GM12878 (cell line): ENCODE measurements at regions not wholly inside any gene's neighbourhood (a gene's known extent, or its start where the extent isn't known, plus 50 kb on each side); places are given as distances from the start of the nearest gene placed in this dataset.

ENCODE experiments used
- ATAC-seq: fragments of 200-7000 bp; cut with Tn5 transposase; 3 replicates; pipeline ENCODE4 v1.9.1; 2020; ENCODE audit warnings: mild to moderate bottlenecking, moderate library complexity
- BruUV-seq: library from RNA; stranded (reverse); fragments of 400-500 nt; replicated peaks from 2 replicates; lab custom pipeline; 2021; lab: Mats Ljungman, UMichigan
- CTCF ChIA-PET: fragments of 300-600 bp; sonication (Branson Sonifier 250); formaldehyde crosslinking; extraction: SDS; loops from one replicate; lab custom pipeline; 2021; ENCODE audit warnings: inconsistent platforms; lab: Yijun Ruan, JAX
- POLR2A ChIA-PET: fragments of 350-600 bp; formaldehyde crosslinking; extraction: SDS; loops from one replicate; lab custom pipeline; 2021; ENCODE audit warnings: inconsistent platforms; lab: Charles Lee
- RAD21 ChIA-PET: fragments of 300-600 bp; sonication (Branson Sonifier 250); formaldehyde crosslinking; loops from one replicate; lab custom pipeline; 2023; ENCODE audit warnings: antibody characterized with exemption; ENCODE audit not compliant: unreplicated experiment; lab: Charles Lee
- SMC1A ChIA-PET: fragments of 300-600 bp; sonication (Branson Sonifier 250); formaldehyde crosslinking; loops from one replicate; lab custom pipeline; 2023; ENCODE audit not compliant: unreplicated experiment, uncharacterized antibody; lab: Charles Lee
- DNase-seq: peaks from one replicate; pipeline ENCODE4 v3.0.0-alpha.2; 2011; ENCODE audit warnings: low read depth, low spot score
- FAIRE-seq: peaks from 3 replicates; lab custom pipeline; 2011; peaks lifted over from hg19 to GRCh38; lab: Jason Lieb, UNC
- H2AFZ ChIP-seq: 2 replicates; pipeline ENCODE4 v1.6.0; 2011; ENCODE audit warnings: low read depth, low read length, control low read depth; ENCODE audit not compliant: control insufficient read depth
- H3K27ac ChIP-seq: 2 replicates; pipeline ENCODE4 v1.5.1; 2011; ENCODE audit warnings: control low read depth; ENCODE audit not compliant: control insufficient read depth, insufficient read depth
- H3K27me3 ChIP-seq, 2 experiments: replicated peaks in 1 of 2; 2 replicates each; pipeline versions ENCODE4 v1.6.0 to v1.6.1; 2011; ENCODE audit warnings: low read length in 1 of 2; ENCODE audit not compliant: control insufficient read depth in 2 of 2, insufficient read depth in 2 of 2
- H3K36me3 ChIP-seq, 2 experiments: 2 replicates each; pipeline ENCODE4 v1.5.1; 2011; ENCODE audit warnings: low read length in 1 of 2; ENCODE audit not compliant: control insufficient read depth in 2 of 2, insufficient read depth in 2 of 2
- H3K4me1 ChIP-seq: 2 replicates; pipeline ENCODE4 v1.6.1; 2011; ENCODE audit warnings: mild to moderate bottlenecking, low read length, moderate library complexity, mixed read lengths; ENCODE audit not compliant: control insufficient read depth, insufficient read depth
- H3K4me2 ChIP-seq: 2 replicates; pipeline ENCODE4 v1.6.0; 2011; ENCODE audit warnings: control low read depth; ENCODE audit not compliant: control insufficient read depth, insufficient read depth
- H3K4me3 ChIP-seq: fragments of 200-600 bp; sonication (generic); 2 replicates; pipeline ENCODE4 v1.5.1; 2016
- H3K79me2 ChIP-seq: 2 replicates; pipeline ENCODE4 v1.6.0; 2011; ENCODE audit warnings: low read length; ENCODE audit not compliant: control insufficient read depth, insufficient read depth
- H3K9ac ChIP-seq: 2 replicates; pipeline ENCODE4 v1.8.0; 2011; ENCODE audit warnings: low read length, control low read depth, mixed read lengths; ENCODE audit not compliant: control insufficient read depth, insufficient read depth
- H3K9me3 ChIP-seq: replicated peaks from 3 replicates; pipeline ENCODE4 v1.5.1; 2011; ENCODE audit warnings: mild to moderate bottlenecking, low read length; ENCODE audit not compliant: control insufficient read depth, insufficient read depth
- H4K20me1 ChIP-seq: 2 replicates; pipeline ENCODE4 v1.6.0; 2011; ENCODE audit not compliant: control insufficient read depth, insufficient read depth
- CBX5 ChIP-seq: sonication (generic); IDR thresholded peaks from 2 replicates; pipeline ENCODE4 v1.6.1; 2016; ENCODE audit warnings: low read depth, moderate library complexity, mild to moderate bottlenecking, inconsistent platforms
- CHD2 ChIP-seq: IDR thresholded peaks from 2 replicates; pipeline ENCODE4 v1.6.1; 2011; ENCODE audit warnings: low read depth, low read length, improper control_type of control experiment, borderline replicate concordance
- E2F8 ChIP-seq: fragments of 450-650 bp; IDR thresholded peaks from 2 replicates; pipeline ENCODE4 v1.6.1; 2018; ENCODE audit warnings: mild to moderate bottlenecking, low read depth, moderate library complexity; ENCODE audit not compliant: partially characterized antibody
- MTA2 ChIP-seq: fragments of 450-650 bp; IDR thresholded peaks from 2 replicates; pipeline ENCODE4 v1.6.1; 2016; ENCODE audit warnings: low read depth, mild to moderate bottlenecking, moderate library complexity
- MYB ChIP-seq: fragments of 150-350 bp; IDR thresholded peaks from 2 replicates; pipeline ENCODE4 v1.6.1; 2014; ENCODE audit warnings: mild to moderate bottlenecking, low read depth, low read length, borderline replicate concordance
- NKRF ChIP-seq: fragments of 450-650 bp; conservative IDR thresholded peaks from 2 replicates; pipeline ENCODE4 v1.6.1; 2017; ENCODE audit warnings: mild to moderate bottlenecking, moderate library complexity
- POU2F2 ChIP-seq: IDR thresholded peaks from 3 replicates; pipeline ENCODE4 v1.6.1; 2011; ENCODE audit warnings: low read depth, mild to moderate bottlenecking, low read length, borderline replicate concordance
- RAD21 ChIP-seq: IDR thresholded peaks from 2 replicates; pipeline ENCODE4 v1.6.1; 2011; ENCODE audit warnings: mild to moderate bottlenecking, low read depth, low read length, moderate library complexity; ENCODE audit not compliant: insufficient read depth
- RUNX3 ChIP-seq: IDR thresholded peaks from 2 replicates; pipeline ENCODE4 v1.6.1; 2012; ENCODE audit warnings: low read length, inconsistent platforms
- SMC3 ChIP-seq: IDR thresholded peaks from 2 replicates; pipeline ENCODE4 v1.6.1; 2011; ENCODE audit warnings: low read length, improper control_type of control experiment, borderline replicate concordance
- SUPT20H ChIP-seq: IDR thresholded peaks from 2 replicates; pipeline ENCODE4 v1.6.1; 2011; ENCODE audit warnings: low read depth, mild to moderate bottlenecking, low read length, moderate library complexity, borderline replicate concordance; ENCODE audit not compliant: control insufficient read depth
- TCF7 ChIP-seq: IDR thresholded peaks from 2 replicates; pipeline ENCODE4 v1.6.1; 2014; ENCODE audit warnings: antibody characterized with exemption, borderline replicate concordance
- YY1 ChIP-seq: IDR thresholded peaks from 2 replicates; pipeline ENCODE4 v1.6.1; 2011; ENCODE audit warnings: low read depth, mild to moderate bottlenecking, low read length
- WGBS: methylation state at CpG from one replicate; pipeline ENCODE4 v1.1.6; 2016; ENCODE audit warnings: low lambda C conversion rate; ENCODE audit not compliant: insufficient replicate concordance, insufficient coverage; ENCODE audit errors: missing lambda C conversion rate; 5-methylcytosine and 5-hydroxymethylcytosine counted together
- in situ Hi-C: fragments of 300-500 bp; cut with MboI; formaldehyde crosslinking; loops from 9 replicates; pipeline ENCODE4 v1.14.3; 2018; ENCODE audit warnings: mixed read lengths
- intact Hi-C: fragments of 100-400 bp; cut with micrococcal nuclease; formaldehyde crosslinking; loops from one replicate; pipeline ENCODE4 v1.14.2; 2022; ENCODE audit not compliant: unreplicated experiment
- TF ChIP-seq, protein P1 (sequence below), 3 experiments: IDR thresholded peaks in 2 of 3; conservative IDR thresholded peaks in 1 of 3; 2 replicates each; pipeline ENCODE4 v1.5.1; 2011; ENCODE audit warnings: low read depth in 3 of 3, low read length in 3 of 3, mild to moderate bottlenecking in 3 of 3, control low read depth in 2 of 3, moderate library complexity in 2 of 3, inconsistent platforms in 1 of 3, mixed read lengths in 1 of 3; ENCODE audit not compliant: control insufficient read depth in 2 of 3, insufficient read depth in 1 of 3; ENCODE audit errors: extremely low read depth in 1 of 3

DNA sequence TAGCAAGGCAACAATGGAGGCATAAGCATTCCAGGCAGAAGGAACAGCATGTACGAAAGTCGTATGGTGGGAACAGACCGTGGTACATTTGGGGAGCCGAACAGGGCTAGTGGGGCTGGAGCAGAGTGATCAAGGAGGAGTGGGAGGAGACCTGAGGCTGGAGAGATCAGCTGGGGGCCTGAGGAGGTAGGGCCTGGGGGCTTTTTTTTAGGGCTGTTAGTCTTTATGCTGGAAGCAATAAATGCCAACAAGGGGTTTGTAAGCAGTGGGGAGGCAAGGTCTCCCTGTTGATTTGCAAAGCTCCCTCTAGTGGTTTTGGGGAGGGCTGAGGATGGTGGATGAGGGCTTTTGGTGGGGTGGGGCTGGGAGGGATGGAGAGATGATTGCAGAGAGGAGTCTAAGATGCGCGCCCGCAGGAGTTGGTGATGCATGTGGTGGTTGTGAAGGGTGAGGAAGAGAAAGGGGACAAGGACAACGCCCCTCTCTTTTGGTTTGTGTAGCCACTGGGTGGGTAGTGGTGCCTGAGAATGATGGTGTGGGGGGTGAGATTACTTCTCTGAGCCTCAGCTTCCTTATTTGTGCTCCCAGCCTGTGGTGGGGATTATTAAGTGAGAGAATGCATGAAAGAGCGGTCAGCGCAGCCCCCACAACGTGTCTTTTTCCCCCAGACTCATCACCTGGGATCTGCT is 74.1 kb upstream of the TOX2 start:
- Histone ChIP-seq H4K20me1 (no peaks in the 10 kb centered on the region), H3K79me2 (no peaks in the 10 kb centered on the region), H2AFZ (no peak overlapping the region), H3K4me2 (peak overlapping the region; percentile 73)
- TF ChIP-seq POU2F2 (no peak), NKRF (no peak), TCF7 (no peak), RAD21 (peak; percentile 70), CHD2 (no peak), RUNX3 (peak; percentile 52), YY1 (peak; percentile 81), E2F8 (no peak), MYB (no peak), SUPT20H (no peak), SMC3 (peak; percentile 54; the same call in 1 of the 2 replicates), MTA2 (no peak), CBX5 (no peak)
- TF ChIP-seq, protein P1, sequence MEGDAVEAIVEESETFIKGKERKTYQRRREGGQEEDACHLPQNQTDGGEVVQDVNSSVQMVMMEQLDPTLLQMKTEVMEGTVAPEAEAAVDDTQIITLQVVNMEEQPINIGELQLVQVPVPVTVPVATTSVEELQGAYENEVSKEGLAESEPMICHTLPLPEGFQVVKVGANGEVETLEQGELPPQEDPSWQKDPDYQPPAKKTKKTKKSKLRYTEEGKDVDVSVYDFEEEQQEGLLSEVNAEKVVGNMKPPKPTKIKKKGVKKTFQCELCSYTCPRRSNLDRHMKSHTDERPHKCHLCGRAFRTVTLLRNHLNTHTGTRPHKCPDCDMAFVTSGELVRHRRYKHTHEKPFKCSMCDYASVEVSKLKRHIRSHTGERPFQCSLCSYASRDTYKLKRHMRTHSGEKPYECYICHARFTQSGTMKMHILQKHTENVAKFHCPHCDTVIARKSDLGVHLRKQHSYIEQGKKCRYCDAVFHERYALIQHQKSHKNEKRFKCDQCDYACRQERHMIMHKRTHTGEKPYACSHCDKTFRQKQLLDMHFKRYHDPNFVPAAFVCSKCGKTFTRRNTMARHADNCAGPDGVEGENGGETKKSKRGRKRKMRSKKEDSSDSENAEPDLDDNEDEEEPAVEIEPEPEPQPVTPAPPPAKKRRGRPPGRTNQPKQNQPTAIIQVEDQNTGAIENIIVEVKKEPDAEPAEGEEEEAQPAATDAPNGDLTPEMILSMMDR (IDR thresholded peaks at IDR 0.05 in 2 of 3, conservative IDR thresholded peaks at IDR 0.05 in 1 of 3; ENCODE audit: control insufficient read depth in 2 of 3, extremely low read depth in 1 of 3, insufficient read depth in 1 of 3, low read depth in 3 of 3, low read length in 3 of 3): peak; percentile 35 to 70 (median 51)
- TF ChIP-seq, all 136 proteins: peak for 5
- POLR2A ChIA-PET: interaction anchor here (0.6 to 1.9 kb wide), 5 partner anchors 12 to 221 kb away, joined by 3 to 6 read pairs (median 3); no protein-coding TSS in a partner anchor
- 71% methylated on average over 10 of the region's 11 CpGs for WGBS
- H3K4me1 ChIP-seq: peaks cover 37% of the 10 kb centered on the region
- SMC1A ChIA-PET: interaction anchor here (0.5 to 9.4 kb wide), 37 partner anchors 13 to 384 kb away, joined by 3 to 72 read pairs (median 4); no protein-coding TSS in a partner anchor
- H3K27ac ChIP-seq: peak overlapping the region; percentile 23; the same call in 1 of the 2 replicates
- DNase-seq (no peak), FAIRE-seq (peak; percentile 70), ATAC-seq (peak; percentile 78)
- no peaks in the 10 kb centered on the region for H3K27me3 ChIP-seq
- BruUV-seq: no TSS peak
- H3K4me3 ChIP-seq: no peak overlapping the region
- H3K9ac ChIP-seq: peak overlapping the region; percentile 19; the same call in 1 of the 2 replicates
- intact Hi-C loops (loop anchor here (1.0 to 5.0 kb wide), 3 partner anchors 77 to 240 kb away; no protein-coding TSS in a partner anchor), in situ Hi-C loops (no loop called here)
- no peaks in the 10 kb centered on the region for H3K36me3 ChIP-seq
- H3K9me3 ChIP-seq: no peaks in the 10 kb centered on the region
- RAD21 ChIA-PET: interaction anchor here (0.6 to 7.6 kb wide), 15 partner anchors 16 to 396 kb away, joined by 3 to 98 read pairs (median 3); no protein-coding TSS in a partner anchor
- CTCF ChIA-PET: interaction anchor here (0.6 to 8.9 kb wide), 21 partner anchors 10 to 240 kb away, joined by 3 to 129 read pairs (median 4); no protein-coding TSS in a partner anchor
